Pancreas (tissue), 10 donors: ENCODE measurements at regions not wholly inside any gene's neighbourhood (a gene's known extent, or its start where the extent isn't known, plus 50 kb on each side); places are given as distances from the start of the nearest gene placed in this dataset.

Source experiments
- ATAC-seq, 4 donors: fragments of 200-7000 bp; cut with Tn5 transposase; one replicate each; pipeline versions ENCODE4 v1.8.0 to v1.9.1; 2020; ENCODE audit warnings: mild to moderate bottlenecking in 4 of 4, moderate library complexity in 4 of 4
- DNase-seq, 6 donors: peaks; one replicate each; pipeline ENCODE4 v3.0.0-alpha.2; 2020
- FAIRE-seq: peaks from 2 replicates; lab custom pipeline; 2012; peaks lifted over from hg19 to GRCh38; lab: Jason Lieb, UNC
- H3K27ac ChIP-seq, 4 donors: fragments of 200-600 bp; sonication (generic); 1 replicate in 3 of 4; 2 replicates in 1 of 4; pipeline versions ENCODE4 v1.5.0 to v1.8.0; 2020
- H3K27me3 ChIP-seq, 4 donors: fragments of 200-600 bp; one replicate each; pipeline ENCODE4 v1.8.0; 2021
- H3K36me3 ChIP-seq, 3 donors: fragments of 200-600 bp; sonication (generic) in 1 of 3; one replicate each; pipeline versions ENCODE4 v1.5.0 to v1.8.0; 2020 to 2021
- H3K4me1 ChIP-seq, 3 donors: fragments of 200-600 bp; one replicate each; pipeline ENCODE4 v1.8.0; 2021
- H3K4me3 ChIP-seq, 4 donors: fragments of 200-600 bp; sonication (generic) in 2 of 4; one replicate each; pipeline versions ENCODE4 v1.5.0 to v1.8.0; 2020 to 2021
- H3K9me3 ChIP-seq, 4 donors: fragments of 200-600 bp; one replicate each; pipeline ENCODE4 v1.8.0; 2021
- CTCF ChIP-seq, 4 donors: fragments of 200-600 bp; sonication (generic) in 3 of 4; IDR thresholded peaks; one replicate each; pipeline versions ENCODE4 v1.5.0 to v1.8.0; 2021; ENCODE audit warnings: antibody characterized with exemption in 4 of 4
- WGBS, 2 donors: extraction: QIAGEN DNeasy Blood & Tissue Kit; methylation state at CpG; one replicate each; pipeline ENCODE4 v1.1.7; 2013; 5-methylcytosine and 5-hydroxymethylcytosine counted together
- intact Hi-C, 3 donors: fragments of 100-400 bp; cut with DNase I; formaldehyde crosslinking; loops; one replicate each; pipeline versions ENCODE4 v1.11.1 to v1.14.2; 2022
- donor health status: healthy with polysubstance abuse.
- donor health status: DM: no; HTN: no; CAD: no; lungs with moderate emphysema.
- donor health status: DM: no; HTN: no; CAD: no.
- donor health status: control.
- donor health status: control.
- donor health status: Bipolar disorder and iron deficiency.
- donor health status: DM: yes; HTN: yes; CAD: no.
- donor health status: DM: no; HTN: no; CAD: no.
- donor health status: DM: no; HTN: no; CAD: no.
- donor health status: DM: yes; HTN: yes; CAD: no.

- H3K9me3 ChIP-seq: no peaks in the 10 kb centered on the region
- no peak overlapping the region for H3K4me3 ChIP-seq
- H3K27me3 ChIP-seq: no peaks in the 10 kb centered on the region
- H3K36me3 ChIP-seq: no peaks in the 10 kb centered on the region
- ATAC-seq: no peak
- FAIRE-seq: no peak
- intact Hi-C loops: no loop called here
- no peak for TF ChIP-seq CTCF (IDR thresholded peaks at IDR 0.05)
- peaks cover 0 to 2% (median 0%) of the 10 kb centered on the region in 3 donors for H3K4me1 ChIP-seq
- 92 to 96% methylated on average over 17 of the region's 17 CpGs for WGBS, 2 donors
- no peak for DNase-seq
- H3K27ac ChIP-seq: no peak overlapping the region
These were observed 99.7 kb upstream of the ZNF217 start for GRCh38 chr20:53693262-53693871.

GRCh38 chr20:53692465-53693067, 98.9 kb upstream of the ZNF217 start:
- 81 to 82% methylated on average over 10 of the region's 10 CpGs for WGBS, 2 donors
- Histone ChIP-seq H3K4me1 (peaks cover 0 to 2% (median 0%) of the 10 kb centered on the region in 3 donors), H3K27ac (no peak overlapping the region), H3K27me3 (no peaks in the 10 kb centered on the region), H3K36me3 (no peaks in the 10 kb centered on the region), H3K9me3 (no peaks in the 10 kb centered on the region), H3K4me3 (no peak overlapping the region)
- intact Hi-C loops: no loop called here
- FAIRE-seq: no peak
- DNase-seq: no peak
- ATAC-seq: peak in 3 of 4 donors; percentile 8 to 61 (median 47)
- TF ChIP-seq CTCF (IDR thresholded peaks at IDR 0.05): no peak

GRCh38 chr20:53691811-53692192, 98.2 kb upstream of the ZNF217 start:
- no peaks in the 10 kb centered on the region for H3K36me3 ChIP-seq
- no peak for TF ChIP-seq CTCF (IDR thresholded peaks at IDR 0.05)
- 74 to 92% methylated on average over 1 of the region's 1 CpG for WGBS, 2 donors
- H3K27me3 ChIP-seq: no peaks in the 10 kb centered on the region
- H3K9me3 ChIP-seq: no peaks in the 10 kb centered on the region
- no peak overlapping the region for H3K4me3 ChIP-seq
- FAIRE-seq (no peak), ATAC-seq (no peak), DNase-seq (no peak)
- intact Hi-C loops: no loop called here
- no peak overlapping the region for H3K27ac ChIP-seq
- H3K4me1 ChIP-seq: peaks cover 0 to 2% (median 0%) of the 10 kb centered on the region in 3 donors

- Histone ChIP-seq H3K36me3 (no peaks in the 10 kb centered on the region), H3K27me3 (no peaks in the 10 kb centered on the region), H3K4me1 (peaks cover 0 to 2% (median 0%) of the 10 kb centered on the region in 3 donors), H3K9me3 (no peaks in the 10 kb centered on the region), H3K27ac (no peak overlapping the region), H3K4me3 (no peak overlapping the region)
- WGBS, 2 donors: 76% methylated on average over 10 of the region's 10 CpGs
- FAIRE-seq (no peak), DNase-seq (no peak), ATAC-seq (peak in 2 of 4 donors; percentile 6 to 37)
- intact Hi-C loops: no loop called here
- TF ChIP-seq CTCF (IDR thresholded peaks at IDR 0.05): no peak
These were observed 97.6 kb upstream of the ZNF217 start for GRCh38 chr20:53691060-53691810.
